SU-DHL-6 (cell line): ENCODE measurements at regions not wholly inside any gene's neighbourhood (a gene's known extent, or its start where the extent isn't known, plus 50 kb on each side); places are given as distances from the start of the nearest gene placed in this dataset.

Source experiments
- EZH2phosphoT487 ChIP-seq: fragments of 200-600 bp; sonication (generic), shearing (Covaris generic); conservative IDR thresholded peaks from 2 replicates; pipeline ENCODE4 v1.6.1; 2018; ENCODE audit warnings: mild to moderate bottlenecking, antibody characterized with exemption, low read length, moderate library complexity, mixed read lengths
- TF ChIP-seq, protein P1 (sequence below): fragments of 200-600 bp; sonication (generic); IDR thresholded peaks from one replicate; pipeline ENCODE4 v1.5.1; 2017; ENCODE audit warnings: antibody characterized with exemption, mild to moderate bottlenecking, low read length, moderate library complexity; ENCODE audit not compliant: insufficient read depth, poor library complexity, severe bottlenecking

DNA sequence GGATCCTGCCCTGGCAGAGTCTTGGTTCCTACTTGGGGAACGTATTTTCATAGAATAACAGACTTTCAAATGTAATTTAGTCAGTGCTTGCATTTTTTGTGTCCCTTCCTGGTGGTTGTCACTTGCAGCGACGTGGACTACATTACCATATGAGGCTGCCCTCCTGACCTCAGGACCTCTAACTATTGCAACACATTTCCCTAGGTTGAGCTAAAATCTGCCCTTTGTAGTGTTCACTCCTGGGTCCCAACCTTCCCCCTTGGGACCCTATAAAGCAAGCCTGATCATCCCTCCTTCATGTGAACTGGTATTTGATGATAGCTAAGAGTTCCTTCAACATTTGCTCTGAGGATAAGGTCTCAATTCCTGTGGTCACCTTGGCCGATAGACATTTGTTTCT lies 95.6 kb upstream of the CACNA1E start:
- TF ChIP-seq, protein P1, sequence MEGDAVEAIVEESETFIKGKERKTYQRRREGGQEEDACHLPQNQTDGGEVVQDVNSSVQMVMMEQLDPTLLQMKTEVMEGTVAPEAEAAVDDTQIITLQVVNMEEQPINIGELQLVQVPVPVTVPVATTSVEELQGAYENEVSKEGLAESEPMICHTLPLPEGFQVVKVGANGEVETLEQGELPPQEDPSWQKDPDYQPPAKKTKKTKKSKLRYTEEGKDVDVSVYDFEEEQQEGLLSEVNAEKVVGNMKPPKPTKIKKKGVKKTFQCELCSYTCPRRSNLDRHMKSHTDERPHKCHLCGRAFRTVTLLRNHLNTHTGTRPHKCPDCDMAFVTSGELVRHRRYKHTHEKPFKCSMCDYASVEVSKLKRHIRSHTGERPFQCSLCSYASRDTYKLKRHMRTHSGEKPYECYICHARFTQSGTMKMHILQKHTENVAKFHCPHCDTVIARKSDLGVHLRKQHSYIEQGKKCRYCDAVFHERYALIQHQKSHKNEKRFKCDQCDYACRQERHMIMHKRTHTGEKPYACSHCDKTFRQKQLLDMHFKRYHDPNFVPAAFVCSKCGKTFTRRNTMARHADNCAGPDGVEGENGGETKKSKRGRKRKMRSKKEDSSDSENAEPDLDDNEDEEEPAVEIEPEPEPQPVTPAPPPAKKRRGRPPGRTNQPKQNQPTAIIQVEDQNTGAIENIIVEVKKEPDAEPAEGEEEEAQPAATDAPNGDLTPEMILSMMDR: no peak
- TF ChIP-seq EZH2phosphoT487: no peak
